Fibroblast of skin of right biceps (primary cell): ENCODE measurements at regions not wholly inside any gene's neighbourhood (a gene's known extent, or its start where the extent isn't known, plus 50 kb on each side); places are given as distances from the start of the nearest gene placed in this dataset.
"Not testable (repeated sequence)": the region's sequence is repeated elsewhere in the genome, so short reads cannot be mapped to it uniquely, and the experiment has no call there.

Experiments
- DNase-seq: peaks from one replicate; pipeline ENCODE4 v3.0.0-alpha.2; 2013

DNA sequence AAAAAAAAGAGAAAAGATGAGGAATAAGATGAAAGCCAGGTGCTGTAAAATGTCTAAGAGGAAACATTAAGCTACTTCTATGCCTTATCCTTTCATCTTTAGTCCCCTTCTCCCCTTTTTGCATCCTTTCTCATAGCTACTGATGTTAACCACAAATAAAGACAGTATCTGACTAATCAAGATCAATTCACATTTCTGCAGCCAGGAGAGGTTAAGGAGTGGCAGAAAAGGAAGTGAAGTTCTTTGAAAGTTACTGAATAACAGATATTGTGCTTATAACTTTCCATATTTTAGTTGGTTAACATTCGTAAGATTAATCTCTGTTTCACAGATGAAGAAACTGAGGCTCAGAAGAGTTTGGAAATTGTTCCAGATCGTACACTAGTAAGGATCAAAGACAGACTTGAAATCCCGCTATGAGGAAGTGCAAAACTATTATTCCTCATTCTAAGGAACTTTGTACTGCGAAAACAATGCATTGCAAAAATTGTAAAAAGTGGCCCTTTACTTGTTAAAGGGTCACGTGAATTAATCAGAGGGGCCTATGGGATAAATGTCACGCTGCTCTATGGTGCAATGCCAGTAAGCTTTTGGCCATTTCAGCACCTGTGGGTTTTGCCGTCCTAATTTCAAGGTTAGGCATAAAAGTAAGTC lies 117.7 kb upstream of the GRM7 start:
- DNase-seq, result no peak

GRCh38 chr3:6746443-6746842 lies 114.5 kb upstream of the GRM7 start:
- DNase-seq, result no peak

- no peak for DNase-seq
Measured at GRCh38 chr3:6747017-6747416, 113.9 kb upstream of the GRM7 start.

- DNase-seq, result no peak
Measured at GRCh38 chr3:6750782-6751181, 110.1 kb upstream of the GRM7 start.

- no peak for DNase-seq
Measured at GRCh38 chr3:6753536-6753935, 107.4 kb upstream of the GRM7 start.

DNA sequence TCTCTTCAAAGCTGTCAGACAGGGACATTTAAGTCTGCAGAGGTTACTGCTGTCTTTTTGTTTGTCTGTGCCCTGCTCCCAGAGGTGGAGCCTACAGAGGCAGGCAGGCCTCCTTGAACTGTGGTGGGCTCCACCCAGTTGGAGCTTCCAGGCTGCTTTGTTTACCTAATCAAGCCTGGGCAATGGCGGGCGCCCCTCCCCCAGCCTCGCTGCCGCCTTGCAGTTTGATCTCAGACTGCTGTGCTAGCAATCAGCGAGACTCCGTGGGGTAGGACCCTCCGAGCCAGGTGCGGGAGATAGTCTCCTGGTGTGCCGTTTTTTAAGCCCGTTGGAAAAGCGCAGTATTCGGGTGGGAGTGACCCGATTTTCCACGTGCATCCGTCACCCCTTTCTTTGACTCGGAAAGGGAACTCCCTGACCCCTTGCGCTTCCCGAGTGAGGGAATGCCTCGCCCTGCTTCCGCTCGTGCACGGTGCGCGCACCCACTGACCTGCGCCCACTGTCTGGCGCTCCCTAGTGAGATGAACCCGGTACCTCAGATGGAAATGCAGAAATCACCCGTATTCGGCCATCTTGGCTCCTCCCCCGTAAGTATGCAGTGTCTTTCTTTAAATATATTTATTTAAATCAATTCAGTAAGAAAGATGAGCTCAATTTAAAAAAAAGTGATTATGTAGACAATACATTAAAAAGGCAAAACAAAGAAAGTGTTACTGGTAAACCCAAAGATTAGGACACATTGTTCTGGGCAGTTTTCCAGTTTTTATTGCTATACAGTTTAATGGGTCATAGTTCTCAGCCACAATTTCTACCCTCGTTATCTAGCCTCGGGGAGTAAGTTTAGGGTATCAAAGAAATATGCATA lies 91.2 kb upstream of the GRM7 start:
- DNase-seq, result not testable (repeated sequence)

- no peak for DNase-seq
Measured at GRCh38 chr3:6770397-6770690, 90.6 kb upstream of the GRM7 start.

DNA sequence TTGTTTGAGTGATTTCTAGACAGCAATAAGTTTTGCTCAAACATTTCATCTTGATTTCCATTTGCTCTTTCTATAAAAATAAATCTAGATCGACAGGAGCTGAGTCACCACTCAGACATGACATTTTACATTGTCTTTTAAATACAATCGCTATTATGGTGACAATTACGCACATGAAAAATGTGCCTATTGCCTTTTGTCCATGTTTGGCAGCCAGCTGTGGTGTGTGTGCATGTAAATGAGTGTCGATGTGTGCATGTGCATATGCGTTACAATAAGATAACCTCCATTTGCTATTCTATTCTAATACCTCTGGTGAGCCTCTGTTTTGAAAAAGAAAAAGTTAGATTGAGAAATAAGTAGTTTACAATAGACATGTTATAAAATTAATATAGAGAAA lies 89.7 kb upstream of the GRM7 start:
- no peak for DNase-seq

DNA sequence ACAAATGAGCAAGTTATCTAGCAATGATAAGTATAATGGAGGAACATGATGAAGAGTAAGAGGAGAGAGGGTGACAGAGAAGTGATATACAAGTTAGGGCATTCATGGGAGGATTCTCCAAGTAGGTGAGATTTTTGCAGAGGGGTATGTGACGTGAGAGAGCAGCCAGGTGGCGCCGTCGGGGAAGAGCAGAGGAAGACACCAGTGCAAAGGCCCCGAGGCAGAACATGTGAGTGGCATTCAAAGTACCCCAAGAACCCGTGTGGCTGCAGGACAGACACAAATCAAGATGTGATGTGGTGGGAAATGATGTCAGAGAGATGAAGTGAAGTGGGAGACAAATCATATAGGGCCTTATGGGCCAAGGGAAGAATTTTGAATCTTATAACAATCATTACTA lies 81.8 kb upstream of the GRM7 start:
- no peak for DNase-seq

DNA sequence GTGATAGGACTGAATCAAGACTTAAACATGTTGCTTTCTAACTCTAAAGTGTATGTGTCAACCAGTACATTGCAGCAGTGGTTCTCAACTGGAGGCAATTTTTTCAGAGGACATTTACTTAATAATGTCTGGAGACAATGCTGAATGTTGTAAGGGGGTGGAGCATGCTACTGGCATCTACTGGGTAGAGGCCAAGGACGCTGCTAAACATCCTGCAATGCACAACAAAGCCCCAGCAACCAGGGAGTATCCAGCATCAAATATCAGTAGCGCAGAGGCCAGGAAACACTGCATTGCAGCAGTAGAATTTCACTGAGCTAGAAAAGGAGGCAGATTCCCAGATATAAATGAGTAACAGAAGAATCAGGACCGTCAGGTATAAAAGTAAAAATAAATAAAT lies 79.8 kb upstream of the GRM7 start:
- DNase-seq, result no peak

DNA sequence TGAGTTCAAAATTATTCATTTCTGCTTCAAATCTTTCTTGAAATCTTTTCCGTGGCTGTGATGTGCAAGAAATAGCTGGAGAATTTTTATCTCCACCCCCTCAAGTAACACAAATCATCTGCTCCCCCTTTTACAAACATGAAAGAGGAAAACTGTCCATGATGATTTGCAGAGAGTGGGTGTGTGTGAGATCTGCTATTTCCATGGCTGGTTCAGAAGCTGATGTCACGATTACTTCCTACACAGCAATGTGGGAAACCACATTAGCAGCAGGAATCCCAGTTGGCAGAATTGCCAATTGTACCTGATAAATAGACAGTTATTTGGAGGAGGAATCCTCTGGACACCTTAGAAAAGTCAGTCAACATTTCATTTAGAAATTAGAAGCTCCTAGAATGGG lies 75.2 kb upstream of the GRM7 start:
- no peak for DNase-seq

DNA sequence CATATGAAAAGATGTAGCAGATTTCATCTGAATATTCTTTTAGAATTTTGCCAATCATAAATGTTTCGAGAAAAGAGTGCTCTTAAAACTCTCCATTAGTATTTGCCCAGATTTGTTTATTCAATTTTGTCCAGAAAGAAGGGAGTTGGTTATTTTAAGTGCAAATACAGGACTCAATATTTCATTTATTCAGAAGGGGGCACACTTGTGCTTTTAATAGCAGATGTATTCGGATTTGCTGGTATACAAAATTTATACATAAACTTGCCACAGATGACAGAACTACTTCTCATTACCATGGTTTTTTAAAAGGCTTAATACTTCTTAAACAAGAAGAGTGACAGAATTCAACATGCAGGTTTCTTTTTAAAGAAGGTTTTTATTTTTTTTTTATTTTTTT lies 69.8 kb upstream of the GRM7 start:
- DNase-seq, result peak; percentile 4

- DNase-seq, result peak; percentile 17
Measured at GRCh38 chr3:6799264-6799915, 61.5 kb upstream of the GRM7 start.

DNA sequence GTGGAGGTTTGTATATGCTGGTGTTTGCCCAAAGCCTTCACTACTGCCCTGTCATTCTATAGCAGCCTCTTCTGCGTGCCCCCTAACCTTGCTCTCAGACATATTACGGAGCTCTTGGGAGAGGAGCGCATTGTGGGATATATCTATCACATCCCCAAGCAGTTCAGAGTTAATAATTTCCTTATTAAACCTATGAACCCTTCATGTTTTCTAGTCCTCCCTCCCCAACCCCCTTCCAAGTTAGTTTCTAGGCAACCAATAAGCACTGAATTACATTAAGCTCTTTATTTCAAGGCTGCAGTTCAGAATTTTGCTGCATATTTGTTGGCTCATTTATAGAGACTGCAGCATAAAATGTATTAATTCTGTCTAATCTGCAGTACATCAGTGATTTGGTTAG lies 57.3 kb upstream of the GRM7 start:
- DNase-seq, result no peak

DNA sequence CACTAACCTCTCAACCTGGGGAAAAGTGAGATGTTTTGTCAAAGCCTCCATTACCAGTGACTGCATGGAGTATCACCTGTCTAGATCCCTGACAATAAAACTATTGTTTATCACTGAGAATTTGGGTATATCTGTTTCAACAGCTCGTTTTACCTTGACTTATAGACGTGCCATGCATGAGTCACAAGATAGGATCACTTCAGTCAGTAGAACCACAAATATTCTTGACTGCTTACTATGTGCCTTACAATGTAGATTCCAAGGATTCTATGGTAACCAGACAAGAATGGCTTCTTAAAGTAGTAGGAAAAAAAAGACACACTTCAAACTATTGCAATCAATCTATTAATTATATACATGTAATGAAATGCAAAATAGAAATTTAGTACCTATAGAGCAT lies 55.7 kb upstream of the GRM7 start:
- DNase-seq, result peak; percentile 67

DNA sequence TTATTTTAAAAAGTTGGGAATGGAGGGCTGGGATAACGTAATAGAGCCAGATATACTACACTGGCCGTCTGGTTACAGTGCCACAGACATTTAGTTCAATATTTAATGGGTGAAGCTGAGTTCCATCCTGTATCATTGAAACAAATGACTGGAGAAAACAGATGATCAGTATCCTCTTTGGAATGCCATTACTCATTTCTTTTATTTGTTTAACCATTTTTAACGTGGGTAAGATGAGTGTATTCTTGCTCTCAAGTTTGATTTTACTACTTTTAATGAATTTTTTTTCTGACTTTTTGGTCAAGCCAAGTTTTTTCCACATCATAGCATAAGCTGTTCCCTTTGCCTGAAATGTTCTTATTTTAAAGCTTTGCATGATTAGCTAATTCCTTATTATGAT lies 53.9 kb upstream of the GRM7 start:
- DNase-seq, result peak; percentile 41

DNA sequence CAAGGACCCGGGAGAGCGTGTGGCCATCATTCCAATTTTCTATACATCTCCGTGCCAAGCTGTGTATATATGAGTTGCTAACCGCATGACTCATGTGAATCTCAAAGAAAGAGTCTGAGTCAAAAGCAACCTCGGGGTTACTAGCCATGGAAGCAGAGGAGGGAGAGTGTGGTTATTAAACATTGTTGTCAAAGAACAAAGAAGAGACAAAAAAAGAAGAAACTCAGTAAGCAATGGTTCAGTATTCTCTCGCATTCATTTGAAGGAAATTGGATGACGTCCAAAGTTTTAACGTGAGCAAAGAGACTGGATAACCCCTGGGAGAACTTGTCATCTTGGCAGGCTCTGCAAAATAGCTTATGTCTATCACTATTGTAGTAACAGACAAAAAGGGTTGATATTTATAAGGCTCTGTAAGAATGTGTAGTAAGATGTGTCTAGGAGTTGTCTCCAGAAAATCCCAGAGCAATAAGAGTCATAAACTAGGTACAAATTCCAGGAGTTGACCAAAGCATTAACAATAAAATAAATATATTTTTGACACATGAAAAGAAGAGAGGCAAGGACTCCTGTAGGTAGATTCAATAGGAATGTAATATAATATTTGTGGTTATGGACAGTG lies 52.8 kb upstream of the GRM7 start:
- peak; percentile 81 for DNase-seq

- DNase-seq, result no peak
Measured at GRCh38 chr3:6809349-6809748, 51.6 kb upstream of the GRM7 start.
